Glomerular endothelial cell (primary cell): ENCODE measurements at regions not wholly inside any gene's neighbourhood (a gene's known extent, or its start where the extent isn't known, plus 50 kb on each side); places are given as distances from the start of the nearest gene placed in this dataset.

ENCODE experiments used
- DNase-seq: peaks from one replicate; pipeline ENCODE4 v3.0.0-alpha.2; 2011; ENCODE audit warnings: low read depth, low spot score; ENCODE audit errors: extremely low read depth

GRCh38 chr1:81496349-81496748 is 304.4 kb upstream of the ADGRL2 start:
- no peak for DNase-seq

DNA sequence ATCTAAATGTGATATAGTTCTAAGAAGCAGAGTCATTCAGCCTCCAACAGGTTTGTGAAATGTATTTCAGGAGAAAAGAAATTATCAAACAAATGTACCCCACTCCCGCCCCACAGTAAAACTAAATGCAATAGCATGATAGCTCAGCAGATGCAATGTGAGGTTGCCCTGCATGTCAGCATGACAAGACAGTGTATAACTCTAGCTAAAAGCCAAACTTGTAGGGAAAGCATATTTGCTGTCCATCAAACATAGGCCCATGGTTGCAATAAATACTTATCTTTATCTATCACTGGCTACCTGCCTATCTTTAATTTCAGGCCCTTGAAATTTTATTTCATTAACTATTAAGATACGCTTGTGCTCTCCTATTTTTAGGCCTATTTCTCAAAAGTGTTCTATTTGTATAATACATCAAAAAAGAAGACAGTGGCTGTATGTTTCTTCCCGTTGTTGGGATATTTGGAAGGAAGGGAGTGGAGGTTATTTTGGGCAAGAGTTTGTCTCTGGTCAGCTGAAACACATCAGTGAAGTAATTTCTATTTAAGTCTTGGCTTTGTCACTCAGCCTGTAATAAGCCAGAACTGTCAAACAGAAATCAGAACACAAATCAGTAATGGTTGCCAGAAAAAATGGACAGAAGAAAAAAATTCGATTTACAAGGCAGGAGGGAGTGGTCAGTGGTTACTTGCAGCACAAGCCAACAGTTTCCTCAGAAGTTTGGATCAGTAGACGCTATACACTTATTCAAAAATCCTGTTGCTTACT is 307.4 kb upstream of the ADGRL2 start:
- no peak for DNase-seq

- DNase-seq: no peak
Measured at GRCh38 chr1:81492628-81493027, 308.1 kb upstream of the ADGRL2 start.

- DNase-seq: no peak
Measured at GRCh38 chr1:81490614-81491013, 310.1 kb upstream of the ADGRL2 start.

DNA sequence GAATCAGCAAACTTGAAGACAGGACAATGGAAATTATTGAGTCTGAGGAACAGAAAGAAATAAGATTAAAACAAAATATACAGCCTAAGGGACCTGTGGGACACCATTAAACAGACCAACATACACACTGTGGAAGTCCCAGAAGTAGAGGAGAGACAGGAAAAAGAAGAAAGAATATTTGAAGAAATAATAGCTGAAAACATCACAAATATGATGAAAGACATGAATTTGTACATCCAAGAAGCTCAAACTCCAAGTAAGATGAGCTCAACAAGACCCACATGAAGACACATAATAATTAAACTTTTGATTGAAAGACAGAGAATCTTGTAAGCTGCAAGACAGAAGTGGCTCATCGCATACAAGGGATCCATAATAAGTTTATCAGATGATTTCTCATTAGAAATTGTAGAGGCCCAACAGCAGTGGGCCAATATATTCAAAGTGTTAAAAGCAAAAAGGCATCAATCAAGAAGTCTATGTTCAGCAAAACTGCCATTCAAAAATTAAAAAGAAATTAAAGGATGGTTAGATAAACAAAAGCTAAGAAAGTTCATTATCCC is 311.3 kb upstream of the ADGRL2 start:
- DNase-seq: no peak

- DNase-seq: no peak
Measured at GRCh38 chr1:81484284-81484683, 316.4 kb upstream of the ADGRL2 start.

DNA sequence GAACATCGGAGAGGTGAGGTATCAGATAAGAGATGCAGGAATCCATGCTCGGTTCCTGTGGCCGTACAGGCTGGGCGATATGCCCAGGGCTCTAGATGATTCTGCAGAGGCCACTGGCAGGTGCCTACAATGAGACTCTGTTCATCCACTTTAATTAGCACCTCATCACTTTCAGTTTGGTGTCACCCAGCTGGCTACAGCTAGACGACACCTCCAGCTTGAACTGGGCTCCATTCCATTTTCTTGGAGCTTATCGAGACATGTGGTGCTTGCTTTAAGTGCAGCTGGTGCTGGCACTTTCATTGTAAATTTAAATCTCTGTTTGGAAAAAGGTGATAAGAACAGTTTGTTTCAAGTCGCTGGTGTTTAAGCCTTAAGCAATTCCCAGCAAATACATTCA is 322.5 kb upstream of the ADGRL2 start:
- no peak for DNase-seq

- DNase-seq: no peak
Measured at GRCh38 chr1:81477710-81478109, 323.0 kb upstream of the ADGRL2 start.

DNA sequence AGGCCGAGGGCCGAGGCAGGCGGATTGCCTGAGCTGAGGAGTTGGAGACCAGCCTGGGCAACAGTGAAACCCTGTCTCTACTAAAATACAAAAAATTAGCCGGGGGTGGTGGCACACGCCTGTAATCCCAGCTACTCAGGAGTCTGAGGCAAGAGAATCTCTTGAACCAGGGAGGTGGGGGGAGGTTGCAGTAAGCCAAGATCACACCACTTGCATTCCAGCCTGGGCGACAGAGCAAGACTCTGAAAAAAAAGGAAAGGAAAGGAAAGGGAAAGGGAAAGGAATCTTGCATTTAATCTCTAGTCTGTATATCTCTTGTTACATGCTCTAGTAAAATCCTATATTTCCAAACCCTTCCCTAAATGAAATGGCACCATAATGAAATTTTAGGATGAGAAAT is 328.3 kb upstream of the ADGRL2 start:
- DNase-seq: no peak

DNA sequence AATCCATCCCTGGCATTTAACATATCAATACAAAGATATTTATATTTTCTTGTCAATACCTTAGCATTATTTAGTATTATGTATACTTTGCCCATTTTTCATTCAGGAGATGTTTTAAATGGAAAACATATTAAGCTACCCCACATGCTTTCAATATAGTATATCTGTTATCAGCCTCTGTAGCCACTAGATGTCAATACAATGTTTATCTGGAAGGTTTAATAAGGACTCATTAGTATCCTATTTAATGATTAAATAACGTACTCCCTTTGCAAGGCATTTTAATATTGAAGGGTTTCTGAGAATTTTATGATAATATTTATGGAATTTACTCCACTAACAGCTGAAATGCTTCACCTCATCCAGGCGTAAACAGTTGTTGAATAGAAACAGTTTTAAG is 329.5 kb upstream of the ADGRL2 start:
- DNase-seq: no peak

GRCh38 chr1:81470275-81470674 is 330.5 kb upstream of the ADGRL2 start:
- no peak for DNase-seq

DNA sequence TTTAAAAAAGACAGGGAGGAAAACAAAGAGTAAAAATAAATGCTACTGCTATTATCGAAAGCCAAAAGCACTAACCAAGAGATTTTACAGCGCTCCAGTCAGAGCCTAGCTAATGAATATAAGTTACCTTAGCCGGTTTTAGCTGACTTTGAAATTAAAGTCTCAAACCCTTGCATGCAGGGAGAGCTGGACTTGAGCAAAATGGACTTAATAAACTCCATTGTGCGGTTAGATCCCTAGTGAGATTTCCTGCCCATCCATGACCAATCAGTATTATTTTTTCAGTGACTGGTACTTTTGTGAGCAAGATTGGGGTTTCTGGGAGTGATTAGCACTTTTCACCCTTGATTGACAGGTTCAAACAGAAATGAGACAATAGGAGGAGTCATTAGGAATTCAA is 333.4 kb upstream of the ADGRL2 start:
- no peak for DNase-seq

- DNase-seq: no peak
Measured at GRCh38 chr1:81466961-81467360, 333.8 kb upstream of the ADGRL2 start.

GRCh38 chr1:81463936-81464837 is 336.5 kb upstream of the ADGRL2 start:
- DNase-seq: no peak

GRCh38 chr1:81459043-81459442 is 341.7 kb upstream of the ADGRL2 start:
- no peak for DNase-seq

- no peak for DNase-seq
Measured at GRCh38 chr1:81458186-81458585, 342.5 kb upstream of the ADGRL2 start.

DNA sequence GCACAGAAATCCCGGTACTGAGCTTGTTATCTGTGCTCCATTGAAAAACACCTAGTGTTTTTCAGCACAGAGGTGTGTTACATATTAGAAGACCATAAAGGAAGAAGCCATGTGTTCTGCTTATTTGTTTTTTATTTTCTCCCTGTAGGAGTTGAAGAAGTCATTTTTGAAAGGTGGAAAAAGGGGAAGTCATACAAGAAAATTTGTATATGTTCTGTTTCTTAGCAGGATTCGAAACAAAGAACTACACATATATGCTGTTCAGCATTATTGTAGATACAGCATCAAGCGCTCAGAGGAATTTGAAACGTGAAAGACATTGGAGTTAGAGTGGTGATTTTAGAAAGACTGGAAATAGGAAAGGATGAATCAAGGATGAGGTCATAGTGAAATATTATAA is 345.3 kb upstream of the ADGRL2 start:
- DNase-seq: no peak

DNA sequence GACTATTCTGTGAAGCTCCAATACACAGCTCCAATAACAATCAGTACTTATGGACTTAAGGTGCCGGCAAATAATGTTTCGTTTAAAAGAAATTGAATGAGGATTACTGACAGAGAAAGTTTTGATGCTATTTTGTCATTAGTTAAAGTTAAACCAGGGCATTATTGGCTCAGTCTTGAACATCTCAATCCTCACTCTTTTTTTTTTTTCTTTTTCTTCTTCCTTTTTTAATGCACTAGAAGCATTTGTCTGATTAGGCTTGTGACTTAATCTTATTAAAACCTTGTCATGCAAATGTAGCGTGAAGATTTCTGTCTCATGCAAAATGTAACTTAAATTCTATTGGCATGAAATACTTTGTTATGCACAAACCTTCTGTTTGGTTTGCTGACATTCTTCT is 346.8 kb upstream of the ADGRL2 start:
- no peak for DNase-seq

DNA sequence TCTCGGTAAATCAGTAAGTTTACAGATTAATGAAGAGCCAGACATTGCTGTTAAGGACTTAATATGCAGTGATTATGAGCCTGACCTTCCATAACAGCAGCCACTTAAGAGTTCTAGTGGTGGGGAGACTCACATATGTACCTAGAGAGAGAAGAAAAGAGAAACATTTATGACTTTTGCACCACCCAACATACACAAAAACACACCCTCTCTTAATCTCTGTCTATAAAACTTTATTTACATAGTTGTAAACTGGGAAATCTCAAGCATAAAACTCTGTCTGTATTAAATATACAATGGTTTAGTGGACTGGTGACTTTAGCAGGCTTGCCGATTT is 347.4 kb upstream of the ADGRL2 start:
- no peak for DNase-seq

GRCh38 chr1:81452693-81453366 is 347.9 kb upstream of the ADGRL2 start:
- DNase-seq: no peak

GRCh38 chr1:81449786-81450185 is 350.9 kb upstream of the ADGRL2 start:
- DNase-seq: no peak
